Thoracic aorta (tissue), 2 donors: ENCODE measurements at regions not wholly inside any gene's neighbourhood (a gene's known extent, or its start where the extent isn't known, plus 50 kb on each side); places are given as distances from the start of the nearest gene placed in this dataset.

Source experiments
- ATAC-seq: fragments of 150-250 bp; one replicate; pipeline ENCODE4 v1.8.0; 2017; ENCODE audit warnings: low read depth; ENCODE audit not compliant: insufficient number of reproducible peaks, low FRiP score
- DNase-seq: peaks from one replicate; pipeline ENCODE4 v3.0.0-alpha.2; 2020; ENCODE audit warnings: low spot score
- H3K27ac ChIP-seq, 2 donors: fragments of 200-600 bp; sonication (generic); 1 replicate in 1 of 2; 2 replicates in 1 of 2; pipeline ENCODE4 v1.5.1; 2016; ENCODE audit warnings: mild to moderate bottlenecking in 2 of 2, moderate library complexity in 2 of 2
- H3K27me3 ChIP-seq: fragments of 200-600 bp; sonication (generic); replicated peaks from 2 replicates; pipeline ENCODE4 v1.6.0; 2016; ENCODE audit warnings: mild to moderate bottlenecking; ENCODE audit not compliant: insufficient read depth
- H3K36me3 ChIP-seq: fragments of 200-600 bp; sonication (generic); one replicate; pipeline ENCODE4 v1.5.1; 2016
- H3K4me1 ChIP-seq, 2 donors: fragments of 200-600 bp; sonication (generic); 1 replicate in 1 of 2; 2 replicates in 1 of 2; pipeline versions ENCODE4 v1.5.1 to v1.6.0; 2016; ENCODE audit warnings: low read depth in 2 of 2, mild to moderate bottlenecking in 1 of 2; ENCODE audit not compliant: control insufficient read depth in 1 of 2
- H3K4me3 ChIP-seq: fragments of 200-600 bp; sonication (generic); 2 replicates; pipeline ENCODE4 v1.5.1; 2016; ENCODE audit warnings: mild to moderate bottlenecking
- H3K9me3 ChIP-seq: fragments of 200-600 bp; sonication (generic); 2 replicates; pipeline ENCODE4 v1.5.1; 2016
- CTCF ChIP-seq: fragments of 200-600 bp; sonication (generic); IDR thresholded peaks from one replicate; pipeline ENCODE4 v1.5.1; 2019; ENCODE audit warnings: antibody characterized with exemption

GRCh38 chr6:16846399-16846778 lies 85.1 kb upstream of the ATXN1 start:
- no peaks in the 10 kb centered on the region for H3K9me3 ChIP-seq
- H3K4me3 ChIP-seq, result no peak overlapping the region
- DNase-seq (no peak), ATAC-seq (no peak)
- no peaks in the 10 kb centered on the region for H3K36me3 ChIP-seq
- no peak for TF ChIP-seq CTCF
- no peak overlapping the region for H3K27ac ChIP-seq
- H3K27me3 ChIP-seq, result no peaks in the 10 kb centered on the region
- peaks cover 4 to 7% of the 10 kb centered on the region in 2 donors for H3K4me1 ChIP-seq

GRCh38 chr6:16844183-16844582 lies 82.9 kb upstream of the ATXN1 start:
- Histone ChIP-seq H3K27me3 (no peaks in the 10 kb centered on the region), H3K4me3 (no peak overlapping the region), H3K4me1 (peaks cover 0 to under 1% of the 10 kb centered on the region in 2 donors), H3K9me3 (no peaks in the 10 kb centered on the region), H3K36me3 (no peaks in the 10 kb centered on the region), H3K27ac (no peak overlapping the region)
- TF ChIP-seq CTCF, result no peak
- ATAC-seq (no peak), DNase-seq (no peak)

- no peak for TF ChIP-seq CTCF
Measured at GRCh38 chr6:16842676-16843075, 81.4 kb upstream of the ATXN1 start.

GRCh38 chr6:16841241-16841640 lies 80.0 kb upstream of the ATXN1 start:
- ATAC-seq (no peak), DNase-seq (no peak)
- Histone ChIP-seq H3K36me3 (no peaks in the 10 kb centered on the region), H3K4me3 (no peak overlapping the region), H3K9me3 (no peaks in the 10 kb centered on the region), H3K27ac (no peak overlapping the region), H3K4me1 (no peaks in the 10 kb centered on the region), H3K27me3 (no peaks in the 10 kb centered on the region)
- TF ChIP-seq CTCF, result no peak

More at GRCh38 chr6:16842676-16843075, 81.4 kb upstream of the ATXN1 start:
- Histone ChIP-seq H3K9me3 (no peaks in the 10 kb centered on the region), H3K4me1 (no peaks in the 10 kb centered on the region), H3K36me3 (no peaks in the 10 kb centered on the region), H3K27ac (no peak overlapping the region), H3K4me3 (no peak overlapping the region), H3K27me3 (no peaks in the 10 kb centered on the region)
- DNase-seq, result no peak
- no peak for ATAC-seq

GRCh38 chr6:16840725-16841124 lies 79.5 kb upstream of the ATXN1 start:
- Histone ChIP-seq H3K27ac (no peak overlapping the region), H3K36me3 (no peaks in the 10 kb centered on the region), H3K4me3 (no peak overlapping the region), H3K9me3 (no peaks in the 10 kb centered on the region), H3K27me3 (no peaks in the 10 kb centered on the region), H3K4me1 (no peaks in the 10 kb centered on the region)
- TF ChIP-seq CTCF, result no peak
- DNase-seq (no peak), ATAC-seq (no peak)
